GM18858 (cell line): ENCODE measurements at regions not wholly inside any gene's neighbourhood (a gene's known extent, or its start where the extent isn't known, plus 50 kb on each side); places are given as distances from the start of the nearest gene placed in this dataset.

ENCODE experiments used
- ATAC-seq: cut with Tn5 transposase; IDR thresholded peaks from one replicate; pipeline ENCODE4 v1.9.1; 2021; ENCODE audit not compliant: unreplicated experiment

DNA sequence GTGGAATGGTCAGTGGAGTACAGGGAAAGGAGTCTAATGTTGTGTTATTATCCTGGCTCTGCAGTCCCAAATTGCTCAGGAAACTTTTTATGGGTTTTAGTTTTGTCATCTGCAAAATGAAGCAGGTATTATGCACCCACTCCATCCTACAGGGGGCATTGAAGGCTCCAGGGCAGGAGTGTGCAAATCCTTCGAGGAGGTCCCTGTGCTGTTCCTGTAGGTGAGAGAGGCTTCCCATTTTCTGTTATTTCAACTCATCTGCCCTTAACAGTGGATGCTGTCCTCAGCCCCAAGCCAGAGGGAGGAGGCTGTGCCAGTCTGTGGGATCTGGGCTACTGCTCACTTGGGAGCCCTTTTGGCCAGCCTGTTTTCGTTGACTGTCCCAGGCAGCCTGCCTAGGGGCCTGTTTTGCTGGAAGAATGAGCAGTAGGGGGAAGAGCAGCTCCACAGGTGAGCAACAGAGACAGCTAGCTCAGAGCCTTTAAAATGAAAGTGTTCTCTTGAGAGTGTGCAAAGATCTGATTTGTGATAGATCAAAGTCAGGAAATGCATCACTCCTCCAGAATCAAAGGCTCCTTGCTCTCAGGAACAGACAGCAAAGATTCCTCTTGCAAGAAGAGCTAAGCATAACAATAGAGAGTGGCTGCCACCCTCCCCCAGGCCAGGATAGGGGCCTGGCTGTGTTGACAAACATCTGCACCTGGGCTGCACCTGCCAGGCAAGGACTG is 317.6 kb upstream of the PROX1 start:
- no peak for ATAC-seq

DNA sequence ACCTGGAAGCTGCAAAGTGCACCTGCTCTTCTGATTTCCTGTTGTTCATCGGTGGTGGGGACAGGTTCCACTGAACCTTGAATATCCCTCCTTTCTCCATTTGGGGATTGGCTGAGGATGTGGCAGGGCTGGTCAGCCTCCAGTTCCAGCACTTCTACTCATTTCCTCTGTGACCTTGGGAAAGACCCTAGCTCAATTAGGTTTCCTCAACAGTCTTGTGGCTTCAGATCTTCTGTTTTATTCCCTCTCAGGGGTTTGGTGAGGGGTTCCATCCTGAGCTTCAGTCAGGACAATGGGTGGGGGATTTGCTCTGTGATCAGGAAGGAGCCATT is 317.1 kb upstream of the PROX1 start:
- ATAC-seq = no peak

DNA sequence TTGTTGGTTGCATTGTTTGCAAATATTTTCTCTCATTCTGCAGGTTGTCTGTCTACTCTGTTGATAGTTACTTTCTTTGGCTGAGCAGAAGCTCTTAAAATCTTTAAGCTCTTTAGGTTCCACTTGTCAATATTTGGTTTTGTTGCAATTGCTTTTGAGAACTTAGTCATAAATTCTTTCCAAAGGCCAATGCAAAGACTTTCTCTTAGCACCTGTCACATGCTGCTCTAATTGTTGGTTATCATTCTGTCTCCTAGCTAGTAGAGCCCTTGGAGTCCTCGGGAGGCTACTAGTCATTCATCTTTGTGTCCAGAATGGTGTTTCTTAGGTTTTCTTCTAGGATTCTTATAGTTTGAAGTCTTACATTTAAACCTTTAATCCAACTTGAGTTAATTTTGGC is 312.7 kb upstream of the PROX1 start:
- no peak for ATAC-seq

DNA sequence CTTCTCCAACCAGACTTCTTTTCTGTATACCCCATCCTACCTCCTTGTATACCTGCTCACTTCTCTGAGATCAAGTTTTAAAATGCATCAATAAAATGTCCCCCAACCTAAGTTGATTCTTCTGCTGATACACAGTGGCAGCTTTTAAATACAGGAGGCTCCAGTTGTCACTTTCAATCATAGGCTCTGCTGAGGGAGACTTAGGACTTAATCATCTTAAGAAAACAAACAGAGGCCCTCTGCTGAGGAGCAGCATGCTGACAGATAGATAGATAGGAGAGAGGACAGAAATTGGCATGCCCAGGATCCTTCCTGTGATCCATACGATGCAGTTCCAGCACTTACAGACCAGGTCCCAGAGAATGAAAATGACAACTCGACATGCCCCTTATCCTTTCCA is 311.0 kb upstream of the PROX1 start:
- no peak for ATAC-seq

DNA sequence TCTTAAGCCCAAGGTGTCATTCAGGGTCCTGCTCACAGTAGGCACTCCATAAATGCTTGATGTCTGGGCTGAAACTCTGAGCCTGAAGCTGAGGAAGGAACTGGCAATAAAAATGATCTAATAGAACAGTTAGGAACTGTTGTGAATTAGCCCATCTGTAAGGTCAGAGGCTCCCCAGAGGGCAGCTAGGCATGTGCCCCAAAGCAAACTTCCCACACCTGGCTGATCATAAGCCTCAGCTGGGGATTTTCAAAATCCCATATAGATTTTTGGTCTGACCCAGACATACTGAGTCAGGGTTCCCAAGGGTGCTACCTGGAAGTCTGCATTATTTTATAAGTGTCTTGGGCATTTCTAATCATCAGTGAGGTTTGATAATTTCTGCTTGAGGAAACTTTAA is 309.4 kb upstream of the PROX1 start:
- no peak for ATAC-seq

GRCh38 chr1:213678753-213679152 is 309.0 kb upstream of the PROX1 start:
- ATAC-seq = no peak

- no peak for ATAC-seq
Measured at GRCh38 chr1:213679153-213679552, 308.6 kb upstream of the PROX1 start.

- no peak for ATAC-seq
Measured at GRCh38 chr1:213680677-213681325, 307.0 kb upstream of the PROX1 start.

DNA sequence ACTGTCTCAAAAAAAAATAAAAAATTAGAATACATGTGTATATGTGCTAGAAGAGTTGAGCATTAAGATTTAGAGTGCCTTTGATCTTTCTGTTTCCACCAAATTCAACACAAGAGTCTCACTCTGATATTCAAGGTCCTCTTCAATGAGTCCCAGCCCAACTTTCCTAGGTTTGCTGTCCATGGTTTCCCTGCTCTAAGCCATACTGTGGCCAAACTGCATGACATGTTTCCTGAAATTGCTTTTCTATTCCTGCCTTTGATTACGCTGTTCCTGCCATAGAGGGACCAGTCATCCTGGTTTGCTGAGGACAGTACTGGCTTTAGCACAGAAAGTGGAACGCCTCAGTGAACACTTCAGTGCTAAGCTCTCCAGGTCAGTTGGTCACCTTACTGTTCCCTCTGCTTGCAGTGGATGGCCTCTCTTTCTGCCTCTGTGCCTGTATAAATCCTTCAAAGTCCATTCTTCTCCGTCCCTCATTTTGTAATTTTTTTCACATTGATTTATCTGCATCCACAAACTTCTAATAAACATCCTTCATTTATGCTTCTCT is 305.9 kb upstream of the PROX1 start:
- ATAC-seq = no peak

GRCh38 chr1:213683529-213683928 is 304.2 kb upstream of the PROX1 start:
- no peak for ATAC-seq

DNA sequence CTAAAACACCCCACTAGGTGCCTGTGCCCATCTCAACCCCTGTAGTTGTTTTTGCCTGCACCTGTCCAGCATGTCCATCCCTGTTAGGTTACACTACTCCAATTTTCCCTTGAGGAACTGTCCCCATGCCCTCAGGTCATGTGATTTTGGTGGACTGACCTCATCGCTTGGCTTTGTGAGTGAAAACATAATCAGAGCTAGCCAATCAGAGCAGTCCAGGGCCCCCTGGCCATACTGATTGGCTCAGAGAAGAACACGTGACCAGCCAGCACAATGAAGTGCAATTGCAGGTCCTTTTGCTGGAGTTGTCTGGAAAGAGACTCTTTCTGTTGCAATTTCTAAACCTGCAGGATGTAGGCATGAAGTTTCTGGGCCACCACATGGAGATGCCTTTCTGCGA is 303.3 kb upstream of the PROX1 start:
- no peak for ATAC-seq

- ATAC-seq = no peak
Measured at GRCh38 chr1:213685992-213686582, 301.7 kb upstream of the PROX1 start.

- no peak for ATAC-seq
Measured at GRCh38 chr1:213686983-213687382, 300.8 kb upstream of the PROX1 start.

DNA sequence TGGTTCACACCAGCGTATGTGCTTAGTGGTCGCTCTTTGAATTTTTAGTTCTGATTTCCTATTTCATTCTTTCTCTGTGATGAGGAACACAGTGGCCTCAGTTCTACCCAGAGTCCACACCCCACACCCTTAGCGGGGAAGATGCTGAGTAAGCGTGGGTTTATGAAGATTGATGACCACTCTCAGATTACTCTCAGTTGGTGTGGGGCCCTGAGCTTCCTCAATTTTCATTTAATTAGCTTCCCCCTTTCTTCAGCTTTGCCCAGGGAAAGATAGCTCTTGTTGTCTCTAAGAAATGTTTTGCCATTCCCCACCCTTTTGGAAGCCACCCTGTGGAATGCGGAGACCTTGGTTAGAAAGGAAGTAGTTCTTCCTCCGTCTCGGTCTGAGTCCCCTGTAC is 299.9 kb upstream of the PROX1 start:
- ATAC-seq = no peak

GRCh38 chr1:213688655-213689054 is 299.1 kb upstream of the PROX1 start:
- no peak for ATAC-seq

DNA sequence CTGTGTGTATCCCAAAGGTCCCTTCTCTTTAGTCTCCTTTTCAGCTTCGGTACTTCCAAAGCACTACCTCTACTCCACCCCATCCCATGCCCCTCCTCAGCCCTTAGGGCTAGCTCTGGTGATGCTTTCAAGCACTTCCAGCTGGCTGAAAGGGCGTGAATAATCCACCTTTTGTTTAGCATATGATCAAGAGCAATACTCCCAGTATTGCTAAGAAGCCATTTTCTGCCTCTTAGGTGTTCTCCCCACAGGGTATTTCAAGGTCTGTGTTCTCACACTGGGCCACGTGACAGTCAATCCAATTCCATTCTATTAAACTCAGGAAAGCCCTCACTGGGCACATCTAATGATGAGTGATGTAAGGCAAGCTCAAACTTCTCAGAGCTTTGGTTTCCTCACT is 298.5 kb upstream of the PROX1 start:
- ATAC-seq = no peak

GRCh38 chr1:213690341-213690917 is 297.3 kb upstream of the PROX1 start:
- ATAC-seq = no peak

GRCh38 chr1:213692321-213692720 is 295.5 kb upstream of the PROX1 start:
- ATAC-seq = no peak

DNA sequence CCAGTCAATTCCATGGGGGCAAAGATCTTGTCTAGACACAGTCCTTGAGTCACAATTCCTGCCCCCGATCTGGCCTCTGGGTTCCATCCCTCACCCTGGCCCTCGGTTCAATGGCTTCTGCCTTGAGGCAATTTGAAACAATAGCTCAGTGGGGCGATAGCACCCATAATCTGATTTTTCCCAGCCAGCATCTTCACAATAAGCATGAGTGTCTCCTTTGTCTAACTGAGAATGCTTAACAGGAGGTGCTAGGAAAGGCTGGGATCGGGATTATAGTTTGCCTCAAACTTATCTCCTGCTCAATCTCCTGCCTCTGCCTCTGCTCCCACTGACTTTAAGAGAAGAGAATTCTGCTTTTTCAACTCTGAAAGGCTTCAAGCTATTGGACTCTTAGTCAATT is 293.9 kb upstream of the PROX1 start:
- no peak for ATAC-seq

DNA sequence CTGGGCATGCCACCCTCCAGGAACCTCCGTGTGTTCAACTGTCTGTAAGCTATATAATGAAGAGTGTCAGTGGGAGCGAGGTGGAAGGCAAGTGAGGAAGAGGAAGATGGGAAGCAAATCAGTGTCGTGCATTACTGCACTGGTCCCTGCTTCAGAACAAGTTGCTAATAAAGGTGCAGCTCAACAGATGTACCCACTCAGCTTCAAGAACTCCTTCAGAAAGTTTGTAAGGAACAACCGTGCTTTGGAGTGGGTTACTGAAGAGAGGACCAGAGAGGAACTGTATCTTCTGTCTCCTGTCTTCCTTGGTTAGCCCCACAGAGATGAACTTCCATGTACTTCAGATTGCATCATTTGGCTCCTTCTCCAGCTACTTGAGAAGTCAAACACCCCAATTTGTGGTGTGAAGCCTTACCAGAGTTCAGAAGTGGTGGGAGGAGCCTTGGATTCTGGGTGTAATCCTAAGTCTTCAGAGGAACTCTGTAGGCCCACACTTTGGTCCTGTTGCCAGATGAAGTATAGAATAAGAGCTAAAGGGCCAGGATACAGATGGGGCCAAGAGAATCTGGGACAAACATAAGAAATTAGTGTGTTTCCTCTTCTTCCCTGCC is 290.5 kb upstream of the PROX1 start:
- ATAC-seq = no peak

GRCh38 chr1:213698092-213698702 is 289.6 kb upstream of the PROX1 start:
- no peak for ATAC-seq
